ENCODE measurements at regions not wholly inside any gene's neighbourhood (a gene's known extent, or its start where the extent isn't known, plus 50 kb on each side); places are given as distances from the start of the nearest gene placed in this dataset.
A peak's percentile ranks its signal among the peaks of the same experiment; 100 is the strongest.

DNA sequence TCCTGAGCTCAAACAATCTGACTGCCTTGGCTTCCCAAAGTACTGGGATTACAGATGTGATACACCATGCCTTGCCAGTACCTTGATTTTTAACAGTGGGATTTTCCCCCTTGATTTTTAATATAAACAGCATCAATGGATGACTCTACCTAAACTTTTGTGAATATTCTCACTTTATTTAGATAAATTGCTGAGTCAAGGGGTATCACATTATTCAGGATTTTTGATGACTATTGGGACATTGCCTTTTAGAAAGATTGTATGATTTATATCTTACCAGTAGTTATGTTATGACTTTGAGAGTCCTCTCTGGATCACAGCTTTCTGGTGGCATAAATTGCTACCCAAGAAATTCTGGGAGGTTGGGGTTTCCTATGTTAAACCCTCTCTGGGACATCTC, 112.5 kb upstream of the SPAG17 start (continued):
- TF ChIP-seq, protein P1, sequence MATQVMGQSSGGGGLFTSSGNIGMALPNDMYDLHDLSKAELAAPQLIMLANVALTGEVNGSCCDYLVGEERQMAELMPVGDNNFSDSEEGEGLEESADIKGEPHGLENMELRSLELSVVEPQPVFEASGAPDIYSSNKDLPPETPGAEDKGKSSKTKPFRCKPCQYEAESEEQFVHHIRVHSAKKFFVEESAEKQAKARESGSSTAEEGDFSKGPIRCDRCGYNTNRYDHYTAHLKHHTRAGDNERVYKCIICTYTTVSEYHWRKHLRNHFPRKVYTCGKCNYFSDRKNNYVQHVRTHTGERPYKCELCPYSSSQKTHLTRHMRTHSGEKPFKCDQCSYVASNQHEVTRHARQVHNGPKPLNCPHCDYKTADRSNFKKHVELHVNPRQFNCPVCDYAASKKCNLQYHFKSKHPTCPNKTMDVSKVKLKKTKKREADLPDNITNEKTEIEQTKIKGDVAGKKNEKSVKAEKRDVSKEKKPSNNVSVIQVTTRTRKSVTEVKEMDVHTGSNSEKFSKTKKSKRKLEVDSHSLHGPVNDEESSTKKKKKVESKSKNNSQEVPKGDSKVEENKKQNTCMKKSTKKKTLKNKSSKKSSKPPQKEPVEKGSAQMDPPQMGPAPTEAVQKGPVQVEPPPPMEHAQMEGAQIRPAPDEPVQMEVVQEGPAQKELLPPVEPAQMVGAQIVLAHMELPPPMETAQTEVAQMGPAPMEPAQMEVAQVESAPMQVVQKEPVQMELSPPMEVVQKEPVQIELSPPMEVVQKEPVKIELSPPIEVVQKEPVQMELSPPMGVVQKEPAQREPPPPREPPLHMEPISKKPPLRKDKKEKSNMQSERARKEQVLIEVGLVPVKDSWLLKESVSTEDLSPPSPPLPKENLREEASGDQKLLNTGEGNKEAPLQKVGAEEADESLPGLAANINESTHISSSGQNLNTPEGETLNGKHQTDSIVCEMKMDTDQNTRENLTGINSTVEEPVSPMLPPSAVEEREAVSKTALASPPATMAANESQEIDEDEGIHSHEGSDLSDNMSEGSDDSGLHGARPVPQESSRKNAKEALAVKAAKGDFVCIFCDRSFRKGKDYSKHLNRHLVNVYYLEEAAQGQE (IDR thresholded peaks at IDR 0.05; ENCODE audit: unreplicated experiment) = no peak
- no peak for TF ChIP-seq NANOG (IDR thresholded peaks at IDR 0.05; ENCODE audit: borderline replicate concordance)

DNA sequence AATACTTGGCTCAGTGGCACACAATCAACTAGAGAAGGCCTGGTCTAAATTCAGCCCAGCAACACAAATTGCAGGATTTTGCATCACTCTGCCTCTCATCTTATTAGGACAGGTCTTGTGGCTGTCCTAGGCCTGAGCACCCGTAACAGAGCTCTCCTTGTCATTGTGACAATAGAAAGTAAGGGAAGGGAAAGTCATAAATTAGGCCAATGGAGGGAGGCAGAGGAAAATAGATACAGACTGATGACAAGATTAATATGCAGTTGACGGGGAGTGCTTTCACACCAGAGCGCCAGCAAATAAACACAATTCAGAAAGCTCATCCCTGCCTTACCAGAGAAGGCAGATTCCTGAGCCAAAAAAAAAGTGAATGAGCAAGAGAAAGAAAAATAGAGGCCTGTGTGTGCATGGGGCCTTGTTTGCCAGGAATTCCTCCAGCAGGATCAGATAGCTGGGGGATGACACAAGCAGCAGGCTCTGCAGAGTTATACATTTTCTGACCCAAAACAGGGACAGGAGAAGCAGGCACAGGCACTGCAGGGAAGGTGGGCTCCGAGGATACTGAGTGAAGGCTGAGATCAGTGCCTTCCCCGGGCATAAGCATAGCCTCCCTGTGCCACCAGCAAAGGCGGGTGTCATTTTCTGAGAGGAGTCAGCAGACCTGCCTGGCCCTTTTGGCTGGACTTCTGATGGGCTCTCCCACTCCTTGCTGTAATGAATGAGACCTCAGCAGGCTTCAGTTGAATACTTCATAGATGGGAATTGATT, 110.0 kb upstream of the SPAG17 start:
- no peaks in the 10 kb centered on the region for H3K9me2 ChIP-seq (ENCODE audit: insufficient read depth)
- DNase-seq (ENCODE audit: low spot score) (no peak), ATAC-seq (no peak)
- no peaks in the 10 kb centered on the region for H3K27me3 ChIP-seq (ENCODE audit: insufficient read depth)
- Mint-ChIP-seq H3K4me1 (peaks cover 2% of the 10 kb centered on the region), H3K4me3 (no peak overlapping the region), H3K27ac (no peak overlapping the region), H3K36me3 (ENCODE audit: low read depth) (no peaks in the 10 kb centered on the region), H3K27me3 (ENCODE audit: insufficient read depth, low read depth, poor library complexity) (peaks cover under 1% of the 10 kb centered on the region), H3K9me3 (no peaks in the 10 kb centered on the region)
- no peaks in the 10 kb centered on the region for H4K20me1 ChIP-seq (replicated peaks; ENCODE audit: insufficient read depth)
- peak overlapping the region; percentile 45 for H2AFZ ChIP-seq
- no peaks in the 10 kb centered on the region for H3F3A ChIP-seq (replicated peaks; ENCODE audit: low read depth)
- no peak overlapping the region for H3K4me2 ChIP-seq
- no peak overlapping the region for H3K4me3 ChIP-seq
- no peaks in the 10 kb centered on the region for H3K4me1 ChIP-seq (ENCODE audit: insufficient read depth)
- no peaks in the 10 kb centered on the region for H3K79me2 ChIP-seq (replicated peaks; ENCODE audit: insufficient read depth)
- H3K27ac ChIP-seq (ENCODE audit: low read depth) = no peak overlapping the region
- H3K36me3 ChIP-seq (ENCODE audit: insufficient read depth) = no peaks in the 10 kb centered on the region
- TF ChIP-seq, protein P2, sequence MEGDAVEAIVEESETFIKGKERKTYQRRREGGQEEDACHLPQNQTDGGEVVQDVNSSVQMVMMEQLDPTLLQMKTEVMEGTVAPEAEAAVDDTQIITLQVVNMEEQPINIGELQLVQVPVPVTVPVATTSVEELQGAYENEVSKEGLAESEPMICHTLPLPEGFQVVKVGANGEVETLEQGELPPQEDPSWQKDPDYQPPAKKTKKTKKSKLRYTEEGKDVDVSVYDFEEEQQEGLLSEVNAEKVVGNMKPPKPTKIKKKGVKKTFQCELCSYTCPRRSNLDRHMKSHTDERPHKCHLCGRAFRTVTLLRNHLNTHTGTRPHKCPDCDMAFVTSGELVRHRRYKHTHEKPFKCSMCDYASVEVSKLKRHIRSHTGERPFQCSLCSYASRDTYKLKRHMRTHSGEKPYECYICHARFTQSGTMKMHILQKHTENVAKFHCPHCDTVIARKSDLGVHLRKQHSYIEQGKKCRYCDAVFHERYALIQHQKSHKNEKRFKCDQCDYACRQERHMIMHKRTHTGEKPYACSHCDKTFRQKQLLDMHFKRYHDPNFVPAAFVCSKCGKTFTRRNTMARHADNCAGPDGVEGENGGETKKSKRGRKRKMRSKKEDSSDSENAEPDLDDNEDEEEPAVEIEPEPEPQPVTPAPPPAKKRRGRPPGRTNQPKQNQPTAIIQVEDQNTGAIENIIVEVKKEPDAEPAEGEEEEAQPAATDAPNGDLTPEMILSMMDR (conservative IDR thresholded peaks at IDR 0.05; ENCODE audit: low read depth in 2 of 2) = no peak
- TF ChIP-seq EZH2phosphoT487 (IDR thresholded peaks at IDR 0.05; ENCODE audit: unreplicated experiment) (no peak), STAT1 (IDR thresholded peaks at IDR 0.05; ENCODE audit: unreplicated experiment) (no peak), JUNB (IDR thresholded peaks at IDR 0.05; ENCODE audit: unreplicated experiment) (no peak), CREB1 (CRISPR knock-in tag; IDR thresholded peaks at IDR 0.05; ENCODE audit: low read depth) (no peak), ZNF114 (CRISPR knock-in tag; IDR thresholded peaks at IDR 0.05) (no peak), POLR2AphosphoS5 (IDR thresholded peaks at IDR 0.05; ENCODE audit: low read depth) (no peak), ZNF331 (CRISPR knock-in tag; IDR thresholded peaks at IDR 0.05; ENCODE audit: low read depth) (no peak), NANOG (IDR thresholded peaks at IDR 0.05; ENCODE audit: borderline replicate concordance) (no peak), EZH2 (IDR thresholded peaks at IDR 0.05; ENCODE audit: low read depth, unreplicated experiment) (no peak)
- TF ChIP-seq, protein P3, sequence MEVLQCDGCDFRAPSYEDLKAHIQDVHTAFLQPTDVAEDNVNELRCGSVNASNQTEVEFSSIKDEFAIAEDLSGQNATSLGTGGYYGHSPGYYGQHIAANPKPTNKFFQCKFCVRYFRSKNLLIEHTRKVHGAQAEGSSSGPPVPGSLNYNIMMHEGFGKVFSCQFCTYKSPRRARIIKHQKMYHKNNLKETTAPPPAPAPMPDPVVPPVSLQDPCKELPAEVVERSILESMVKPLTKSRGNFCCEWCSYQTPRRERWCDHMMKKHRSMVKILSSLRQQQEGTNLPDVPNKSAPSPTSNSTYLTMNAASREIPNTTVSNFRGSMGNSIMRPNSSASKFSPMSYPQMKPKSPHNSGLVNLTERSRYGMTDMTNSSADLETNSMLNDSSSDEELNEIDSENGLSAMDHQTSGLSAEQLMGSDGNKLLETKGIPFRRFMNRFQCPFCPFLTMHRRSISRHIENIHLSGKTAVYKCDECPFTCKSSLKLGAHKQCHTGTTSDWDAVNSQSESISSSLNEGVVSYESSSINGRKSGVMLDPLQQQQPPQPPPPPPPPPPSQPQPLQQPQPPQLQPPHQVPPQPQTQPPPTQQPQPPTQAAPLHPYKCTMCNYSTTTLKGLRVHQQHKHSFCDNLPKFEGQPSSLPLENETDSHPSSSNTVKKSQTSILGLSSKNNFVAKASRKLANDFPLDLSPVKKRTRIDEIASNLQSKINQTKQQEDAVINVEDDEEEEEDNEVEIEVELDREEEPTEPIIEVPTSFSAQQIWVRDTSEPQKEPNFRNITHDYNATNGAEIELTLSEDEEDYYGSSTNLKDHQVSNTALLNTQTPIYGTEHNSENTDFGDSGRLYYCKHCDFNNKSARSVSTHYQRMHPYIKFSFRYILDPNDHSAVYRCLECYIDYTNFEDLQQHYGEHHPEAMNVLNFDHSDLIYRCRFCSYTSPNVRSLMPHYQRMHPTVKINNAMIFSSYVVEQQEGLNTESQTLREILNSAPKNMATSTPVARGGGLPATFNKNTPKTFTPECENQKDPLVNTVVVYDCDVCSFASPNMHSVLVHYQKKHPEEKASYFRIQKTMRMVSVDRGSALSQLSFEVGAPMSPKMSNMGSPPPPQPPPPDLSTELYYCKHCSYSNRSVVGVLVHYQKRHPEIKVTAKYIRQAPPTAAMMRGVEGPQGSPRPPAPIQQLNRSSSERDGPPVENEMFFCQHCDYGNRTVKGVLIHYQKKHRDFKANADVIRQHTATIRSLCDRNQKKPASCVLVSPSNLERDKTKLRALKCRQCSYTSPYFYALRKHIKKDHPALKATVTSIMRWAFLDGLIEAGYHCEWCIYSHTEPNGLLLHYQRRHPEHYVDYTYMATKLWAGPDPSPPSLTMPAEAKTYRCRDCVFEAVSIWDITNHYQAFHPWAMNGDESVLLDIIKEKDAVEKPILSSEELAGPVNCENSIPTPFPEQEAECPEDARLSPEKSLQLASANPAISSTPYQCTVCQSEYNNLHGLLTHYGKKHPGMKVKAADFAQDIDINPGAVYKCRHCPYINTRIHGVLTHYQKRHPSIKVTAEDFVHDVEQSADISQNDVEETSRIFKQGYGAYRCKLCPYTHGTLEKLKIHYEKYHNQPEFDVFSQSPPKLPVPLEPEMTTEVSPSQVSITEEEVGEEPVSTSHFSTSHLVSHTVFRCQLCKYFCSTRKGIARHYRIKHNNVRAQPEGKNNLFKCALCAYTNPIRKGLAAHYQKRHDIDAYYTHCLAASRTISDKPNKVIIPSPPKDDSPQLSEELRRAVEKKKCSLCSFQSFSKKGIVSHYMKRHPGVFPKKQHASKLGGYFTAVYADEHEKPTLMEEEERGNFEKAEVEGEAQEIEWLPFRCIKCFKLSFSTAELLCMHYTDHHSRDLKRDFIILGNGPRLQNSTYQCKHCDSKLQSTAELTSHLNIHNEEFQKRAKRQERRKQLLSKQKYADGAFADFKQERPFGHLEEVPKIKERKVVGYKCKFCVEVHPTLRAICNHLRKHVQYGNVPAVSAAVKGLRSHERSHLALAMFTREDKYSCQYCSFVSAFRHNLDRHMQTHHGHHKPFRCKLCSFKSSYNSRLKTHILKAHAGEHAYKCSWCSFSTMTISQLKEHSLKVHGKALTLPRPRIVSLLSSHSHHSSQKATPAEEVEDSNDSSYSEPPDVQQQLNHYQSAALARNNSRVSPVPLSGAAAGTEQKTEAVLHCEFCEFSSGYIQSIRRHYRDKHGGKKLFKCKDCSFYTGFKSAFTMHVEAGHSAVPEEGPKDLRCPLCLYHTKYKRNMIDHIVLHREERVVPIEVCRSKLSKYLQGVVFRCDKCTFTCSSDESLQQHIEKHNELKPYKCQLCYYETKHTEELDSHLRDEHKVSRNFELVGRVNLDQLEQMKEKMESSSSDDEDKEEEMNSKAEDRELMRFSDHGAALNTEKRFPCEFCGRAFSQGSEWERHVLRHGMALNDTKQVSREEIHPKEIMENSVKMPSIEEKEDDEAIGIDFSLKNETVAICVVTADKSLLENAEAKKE (CRISPR knock-in tag; IDR thresholded peaks at IDR 0.05) = no peak
- TF ChIP-seq, protein P4, sequence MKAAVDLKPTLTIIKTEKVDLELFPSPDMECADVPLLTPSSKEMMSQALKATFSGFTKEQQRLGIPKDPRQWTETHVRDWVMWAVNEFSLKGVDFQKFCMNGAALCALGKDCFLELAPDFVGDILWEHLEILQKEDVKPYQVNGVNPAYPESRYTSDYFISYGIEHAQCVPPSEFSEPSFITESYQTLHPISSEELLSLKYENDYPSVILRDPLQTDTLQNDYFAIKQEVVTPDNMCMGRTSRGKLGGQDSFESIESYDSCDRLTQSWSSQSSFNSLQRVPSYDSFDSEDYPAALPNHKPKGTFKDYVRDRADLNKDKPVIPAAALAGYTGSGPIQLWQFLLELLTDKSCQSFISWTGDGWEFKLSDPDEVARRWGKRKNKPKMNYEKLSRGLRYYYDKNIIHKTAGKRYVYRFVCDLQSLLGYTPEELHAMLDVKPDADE (IDR thresholded peaks at IDR 0.05) = no peak
